Suprapubic skin (tissue), 4 donors: ENCODE measurements at regions not wholly inside any gene's neighbourhood (a gene's known extent, or its start where the extent isn't known, plus 50 kb on each side); places are given as distances from the start of the nearest gene placed in this dataset.

ENCODE experiments used
- DNase-seq, 2 donors: peaks; one replicate each; pipeline ENCODE4 v3.0.0-alpha.2; 2019; ENCODE audit warnings: low spot score in 2 of 2
- H3K27ac ChIP-seq: fragments of 200-600 bp; sonication (generic); one replicate; pipeline ENCODE4 v1.5.1; 2019
- H3K27me3 ChIP-seq: fragments of 200-600 bp; sonication (generic); one replicate; pipeline ENCODE4 v1.5.1; 2019
- H3K36me3 ChIP-seq: fragments of 200-600 bp; sonication (generic); one replicate; pipeline ENCODE4 v1.5.1; 2019
- H3K4me1 ChIP-seq: fragments of 200-600 bp; sonication (generic); one replicate; pipeline ENCODE4 v1.5.1; 2019
- H3K4me3 ChIP-seq: fragments of 200-600 bp; sonication (generic); one replicate; pipeline ENCODE4 v1.5.1; 2019; ENCODE audit warnings: mild to moderate bottlenecking
- H3K9me3 ChIP-seq: fragments of 200-600 bp; sonication (generic); one replicate; pipeline ENCODE4 v1.5.1; 2019
- EP300 ChIP-seq: sonication (generic); formaldehyde crosslinking; IDR thresholded peaks from one replicate; pipeline ENCODE4 v1.6.1; 2017; ENCODE audit warnings: antibody characterized with exemption
- POLR2A ChIP-seq, 2 donors: fragments of 450-650 bp; IDR thresholded peaks; one replicate each; pipeline ENCODE4 v1.6.1; 2017; ENCODE audit warnings: antibody characterized with exemption in 2 of 2, mild to moderate bottlenecking in 2 of 2, moderate library complexity in 2 of 2
- POLR2AphosphoS5 ChIP-seq, 3 donors: sonication (generic); formaldehyde crosslinking; IDR thresholded peaks; one replicate each; pipeline ENCODE4 v1.6.1; 2017; ENCODE audit warnings: antibody characterized with exemption in 3 of 3
- WGBS: methylation state at CpG from one replicate; pipeline ENCODE4 v1.1.5; 2018; 5-methylcytosine and 5-hydroxymethylcytosine counted together
- TF ChIP-seq, protein P1 (sequence below), 2 donors: fragments of 200-600 bp in 1 of 2; fragments of 450-650 bp in 1 of 2; sonication (generic) in 1 of 2; IDR thresholded peaks; one replicate each; pipeline ENCODE4 v1.5.1; 2016 to 2019; ENCODE audit warnings: antibody characterized with exemption in 2 of 2, mild to moderate bottlenecking in 1 of 2, moderate library complexity in 1 of 2

DNA sequence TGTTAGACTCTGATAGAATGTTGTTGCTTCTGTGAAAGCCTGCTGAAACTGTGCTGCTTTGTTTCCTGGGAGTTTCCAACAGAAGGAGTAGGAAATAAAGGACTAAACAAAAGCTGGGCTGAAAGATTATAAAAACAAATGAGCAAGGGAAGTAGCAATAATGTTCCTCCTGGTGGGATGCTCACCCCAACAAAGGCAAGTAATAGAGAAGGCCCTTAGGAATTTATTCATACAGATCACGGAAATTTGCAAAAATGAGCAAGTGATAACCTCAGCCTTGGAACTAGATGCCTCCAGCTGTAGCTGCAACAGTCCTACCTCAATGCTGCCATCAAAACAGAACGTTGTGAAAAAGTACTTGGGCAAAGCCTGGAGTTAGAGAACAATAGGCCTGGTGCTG is 1248.0 kb upstream of the C9orf72 start:
- no peak for DNase-seq
- WGBS: 68% methylated on average over 2 of the region's 2 CpGs

DNA sequence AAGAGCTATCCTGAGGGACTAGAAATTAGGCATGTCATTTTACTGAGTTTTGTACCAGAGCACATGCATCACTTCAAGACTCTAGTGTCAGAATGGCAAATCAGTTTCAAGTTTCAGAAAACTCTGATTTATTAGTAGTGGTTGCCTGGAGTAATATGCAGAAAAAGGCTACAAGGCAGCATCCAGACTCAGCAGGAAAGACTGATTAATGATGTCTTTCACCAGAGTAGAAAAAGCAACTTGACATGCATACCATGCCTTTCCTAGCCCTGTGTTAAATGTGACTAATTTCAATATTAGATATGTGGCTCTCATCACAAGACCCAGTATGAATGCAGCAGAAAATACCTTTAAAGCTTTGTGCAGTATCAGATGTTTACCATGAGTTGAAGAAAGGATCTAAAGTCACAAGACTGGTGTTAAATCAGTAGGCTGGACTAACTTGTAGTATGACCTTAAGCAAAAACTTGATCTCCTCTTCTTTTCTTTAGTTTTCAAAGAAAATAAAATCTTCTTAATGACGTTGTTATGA is 1251.2 kb upstream of the C9orf72 start:
- Histone ChIP-seq H3K27me3 (no peaks in the 10 kb centered on the region), H3K9me3 (no peaks in the 10 kb centered on the region), H3K36me3 (no peaks in the 10 kb centered on the region), H3K27ac (no peak overlapping the region), H3K4me1 (no peaks in the 10 kb centered on the region), H3K4me3 (no peak overlapping the region)
- no peak for DNase-seq
- WGBS: 42% methylated on average over 1 of the region's 1 CpG
- no peak for TF ChIP-seq POLR2AphosphoS5 (IDR thresholded peaks at IDR 0.05)
- no peak for TF ChIP-seq EP300
- TF ChIP-seq POLR2A (IDR thresholded peaks at IDR 0.05): no peak
- TF ChIP-seq, protein P1, sequence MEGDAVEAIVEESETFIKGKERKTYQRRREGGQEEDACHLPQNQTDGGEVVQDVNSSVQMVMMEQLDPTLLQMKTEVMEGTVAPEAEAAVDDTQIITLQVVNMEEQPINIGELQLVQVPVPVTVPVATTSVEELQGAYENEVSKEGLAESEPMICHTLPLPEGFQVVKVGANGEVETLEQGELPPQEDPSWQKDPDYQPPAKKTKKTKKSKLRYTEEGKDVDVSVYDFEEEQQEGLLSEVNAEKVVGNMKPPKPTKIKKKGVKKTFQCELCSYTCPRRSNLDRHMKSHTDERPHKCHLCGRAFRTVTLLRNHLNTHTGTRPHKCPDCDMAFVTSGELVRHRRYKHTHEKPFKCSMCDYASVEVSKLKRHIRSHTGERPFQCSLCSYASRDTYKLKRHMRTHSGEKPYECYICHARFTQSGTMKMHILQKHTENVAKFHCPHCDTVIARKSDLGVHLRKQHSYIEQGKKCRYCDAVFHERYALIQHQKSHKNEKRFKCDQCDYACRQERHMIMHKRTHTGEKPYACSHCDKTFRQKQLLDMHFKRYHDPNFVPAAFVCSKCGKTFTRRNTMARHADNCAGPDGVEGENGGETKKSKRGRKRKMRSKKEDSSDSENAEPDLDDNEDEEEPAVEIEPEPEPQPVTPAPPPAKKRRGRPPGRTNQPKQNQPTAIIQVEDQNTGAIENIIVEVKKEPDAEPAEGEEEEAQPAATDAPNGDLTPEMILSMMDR (IDR thresholded peaks at IDR 0.05): no peak

More for the DNA sequence above, 1248.0 kb upstream of the C9orf72 start:
- no peak overlapping the region for H3K4me3 ChIP-seq
- H3K27ac ChIP-seq: no peak overlapping the region
- H3K36me3 ChIP-seq: no peaks in the 10 kb centered on the region
- no peaks in the 10 kb centered on the region for H3K9me3 ChIP-seq
- TF ChIP-seq EP300 (no peak), POLR2A (IDR thresholded peaks at IDR 0.05) (no peak), POLR2AphosphoS5 (IDR thresholded peaks at IDR 0.05) (no peak)
- TF ChIP-seq, protein P1 (IDR thresholded peaks at IDR 0.05): no peak
- H3K27me3 ChIP-seq: no peaks in the 10 kb centered on the region
- no peaks in the 10 kb centered on the region for H3K4me1 ChIP-seq

DNA sequence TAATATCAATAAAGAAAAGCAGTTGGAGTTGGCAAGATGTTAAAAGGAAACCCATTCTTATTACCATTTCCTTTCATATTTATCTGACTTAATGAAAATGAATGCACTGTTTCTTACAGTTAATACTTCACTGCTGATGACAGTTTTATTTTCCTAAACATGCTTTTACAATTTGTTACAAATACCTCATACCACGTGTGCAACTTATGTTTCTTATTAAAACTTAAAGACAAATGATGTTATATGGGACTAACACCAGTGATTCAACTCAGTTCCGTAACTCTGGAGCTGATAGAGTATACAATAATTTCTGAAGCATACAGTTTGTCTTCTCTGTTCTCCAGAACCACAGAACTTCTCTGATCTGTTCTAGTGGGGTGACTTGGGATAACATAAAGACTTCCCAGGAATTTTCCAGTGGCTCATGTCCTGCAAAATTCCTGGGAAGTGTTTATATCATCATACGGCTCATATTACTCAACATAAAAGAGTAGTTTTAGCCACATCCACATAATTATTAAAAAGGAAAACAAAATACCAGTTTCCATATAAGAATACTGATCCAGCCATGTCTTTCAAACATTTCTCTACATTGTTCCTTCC is 1259.0 kb upstream of the C9orf72 start:
- Histone ChIP-seq H3K9me3 (no peaks in the 10 kb centered on the region), H3K27me3 (no peaks in the 10 kb centered on the region), H3K4me3 (no peak overlapping the region), H3K36me3 (no peaks in the 10 kb centered on the region), H3K27ac (no peak overlapping the region), H3K4me1 (no peaks in the 10 kb centered on the region)
- DNase-seq: no peak
- TF ChIP-seq POLR2A (IDR thresholded peaks at IDR 0.05) (no peak), EP300 (no peak), POLR2AphosphoS5 (IDR thresholded peaks at IDR 0.05) (no peak)
- TF ChIP-seq, protein P1 (IDR thresholded peaks at IDR 0.05): no peak
- WGBS: 53% methylated on average over 3 of the region's 3 CpGs

DNA sequence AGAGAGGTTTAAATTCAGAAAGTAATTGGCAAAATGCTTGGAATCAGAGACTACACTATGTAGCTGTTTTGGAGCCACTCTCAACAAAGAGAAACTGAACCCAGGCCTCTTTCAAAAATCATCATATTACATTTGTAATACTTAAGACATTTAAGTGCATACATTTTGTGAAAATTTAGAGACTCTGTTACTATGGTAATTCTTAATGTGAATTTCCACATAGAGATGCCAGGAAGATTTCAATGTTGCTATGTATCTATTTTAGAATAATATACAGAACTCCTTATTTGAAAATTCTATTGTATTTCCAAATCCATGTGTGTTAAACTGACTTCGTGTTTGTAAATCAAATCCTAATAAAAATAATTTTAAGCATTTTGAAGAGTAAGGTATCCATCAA is 1260.9 kb upstream of the C9orf72 start:
- Histone ChIP-seq H3K27ac (no peak overlapping the region), H3K36me3 (no peaks in the 10 kb centered on the region), H3K4me3 (no peak overlapping the region), H3K27me3 (no peaks in the 10 kb centered on the region), H3K9me3 (peaks cover 3% of the 10 kb centered on the region), H3K4me1 (no peaks in the 10 kb centered on the region)
- 87% methylated on average over 1 of the region's 1 CpG for WGBS
- no peak for DNase-seq
- TF ChIP-seq POLR2AphosphoS5 (IDR thresholded peaks at IDR 0.05): no peak
- TF ChIP-seq EP300: no peak
- TF ChIP-seq POLR2A (IDR thresholded peaks at IDR 0.05): no peak
- TF ChIP-seq, protein P1 (IDR thresholded peaks at IDR 0.05): no peak

DNA sequence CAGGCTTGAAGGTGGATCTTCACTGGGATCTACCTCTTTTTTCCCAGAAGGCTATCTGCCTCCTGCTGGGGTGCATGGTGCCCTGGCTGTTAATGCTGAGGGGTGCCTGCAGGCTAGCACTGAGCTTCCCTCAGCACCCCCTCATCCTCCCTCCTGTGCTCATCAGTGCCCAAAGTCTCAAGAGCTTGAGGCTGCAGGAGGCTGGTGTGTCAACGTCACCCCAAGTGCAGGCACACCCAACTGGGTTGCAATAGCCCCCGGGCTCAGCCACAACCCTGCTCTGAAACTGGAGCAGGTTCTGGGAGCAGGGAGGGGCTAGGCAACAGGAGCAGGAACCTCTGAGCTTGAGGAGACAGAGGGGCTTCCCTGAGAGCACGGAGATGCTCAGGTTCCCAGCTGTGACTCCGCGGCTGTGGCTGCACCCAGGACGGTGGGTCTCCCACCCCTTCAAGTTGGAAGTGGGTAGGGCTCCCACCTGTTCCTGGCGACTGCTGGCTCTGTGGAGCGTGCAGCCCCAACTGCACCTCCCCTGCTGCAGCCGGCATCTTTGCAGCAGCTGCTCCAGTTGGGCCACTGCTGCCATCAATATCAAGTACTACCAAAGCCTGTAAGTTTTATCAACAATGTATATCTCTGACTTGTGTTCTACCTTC is 1266.6 kb upstream of the C9orf72 start:
- 83% methylated on average over 9 of the region's 9 CpGs for WGBS
- Histone ChIP-seq H3K4me1 (no peaks in the 10 kb centered on the region), H3K36me3 (no peaks in the 10 kb centered on the region), H3K27ac (no peak overlapping the region), H3K27me3 (no peaks in the 10 kb centered on the region), H3K4me3 (no peak overlapping the region), H3K9me3 (peaks cover 3% of the 10 kb centered on the region)
- no peak for DNase-seq
- TF ChIP-seq EP300 (no peak), POLR2AphosphoS5 (IDR thresholded peaks at IDR 0.05) (no peak), POLR2A (IDR thresholded peaks at IDR 0.05) (no peak)
- TF ChIP-seq, protein P1 (IDR thresholded peaks at IDR 0.05): no peak
